ENCODE measurements at regions not wholly inside any gene's neighbourhood (a gene's known extent, or its start where the extent isn't known, plus 50 kb on each side); places are given as distances from the start of the nearest gene placed in this dataset.

DNA sequence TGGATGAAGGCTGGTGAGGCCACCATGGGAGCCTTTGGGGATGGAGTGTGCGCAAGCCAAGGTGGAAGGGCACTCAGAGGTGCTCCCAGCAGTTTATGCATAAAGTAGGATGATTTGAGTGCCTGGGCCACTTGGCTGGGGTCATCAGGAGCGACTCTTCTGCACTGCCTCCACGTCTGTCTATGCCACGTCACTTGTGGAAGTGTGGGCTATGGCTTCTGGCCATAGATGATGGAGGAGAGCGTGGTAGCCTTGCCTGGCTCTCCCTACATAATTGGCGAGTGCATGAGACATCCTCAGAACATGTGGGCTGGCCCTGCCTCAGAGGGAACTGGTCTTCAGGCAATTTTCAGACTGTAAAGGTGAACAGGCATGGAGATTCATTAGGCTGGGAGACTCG is 182.9 kb downstream of the TEX29 start:
- Mint-ChIP-seq H3K27ac (no peak overlapping the region), H3K4me1 (no peaks in the 10 kb centered on the region), H3K4me3 (no peak overlapping the region), H3K9me3 (peaks cover 32% of the 10 kb centered on the region), H3K27me3 (ENCODE audit: low read depth) (peaks cover 18% of the 10 kb centered on the region), H3K36me3 (peaks cover 27% of the 10 kb centered on the region)
- TF ChIP-seq, protein P1, sequence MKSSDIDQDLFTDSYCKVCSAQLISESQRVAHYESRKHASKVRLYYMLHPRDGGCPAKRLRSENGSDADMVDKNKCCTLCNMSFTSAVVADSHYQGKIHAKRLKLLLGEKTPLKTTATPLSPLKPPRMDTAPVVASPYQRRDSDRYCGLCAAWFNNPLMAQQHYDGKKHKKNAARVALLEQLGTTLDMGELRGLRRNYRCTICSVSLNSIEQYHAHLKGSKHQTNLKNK (CRISPR knock-in tag; IDR thresholded peaks at IDR 0.05), result no peak
- no peak for TF ChIP-seq TEAD1 (CRISPR knock-in tag; IDR thresholded peaks at IDR 0.05)
- TF ChIP-seq, protein P2, sequence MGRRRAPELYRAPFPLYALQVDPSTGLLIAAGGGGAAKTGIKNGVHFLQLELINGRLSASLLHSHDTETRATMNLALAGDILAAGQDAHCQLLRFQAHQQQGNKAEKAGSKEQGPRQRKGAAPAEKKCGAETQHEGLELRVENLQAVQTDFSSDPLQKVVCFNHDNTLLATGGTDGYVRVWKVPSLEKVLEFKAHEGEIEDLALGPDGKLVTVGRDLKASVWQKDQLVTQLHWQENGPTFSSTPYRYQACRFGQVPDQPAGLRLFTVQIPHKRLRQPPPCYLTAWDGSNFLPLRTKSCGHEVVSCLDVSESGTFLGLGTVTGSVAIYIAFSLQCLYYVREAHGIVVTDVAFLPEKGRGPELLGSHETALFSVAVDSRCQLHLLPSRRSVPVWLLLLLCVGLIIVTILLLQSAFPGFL (CRISPR knock-in tag; IDR thresholded peaks at IDR 0.05; ENCODE audit: borderline replicate concordance), result no peak
- TF ChIP-seq FOXK1 (CRISPR knock-in tag; IDR thresholded peaks at IDR 0.05), result no peak
- TF ChIP-seq, protein P3, sequence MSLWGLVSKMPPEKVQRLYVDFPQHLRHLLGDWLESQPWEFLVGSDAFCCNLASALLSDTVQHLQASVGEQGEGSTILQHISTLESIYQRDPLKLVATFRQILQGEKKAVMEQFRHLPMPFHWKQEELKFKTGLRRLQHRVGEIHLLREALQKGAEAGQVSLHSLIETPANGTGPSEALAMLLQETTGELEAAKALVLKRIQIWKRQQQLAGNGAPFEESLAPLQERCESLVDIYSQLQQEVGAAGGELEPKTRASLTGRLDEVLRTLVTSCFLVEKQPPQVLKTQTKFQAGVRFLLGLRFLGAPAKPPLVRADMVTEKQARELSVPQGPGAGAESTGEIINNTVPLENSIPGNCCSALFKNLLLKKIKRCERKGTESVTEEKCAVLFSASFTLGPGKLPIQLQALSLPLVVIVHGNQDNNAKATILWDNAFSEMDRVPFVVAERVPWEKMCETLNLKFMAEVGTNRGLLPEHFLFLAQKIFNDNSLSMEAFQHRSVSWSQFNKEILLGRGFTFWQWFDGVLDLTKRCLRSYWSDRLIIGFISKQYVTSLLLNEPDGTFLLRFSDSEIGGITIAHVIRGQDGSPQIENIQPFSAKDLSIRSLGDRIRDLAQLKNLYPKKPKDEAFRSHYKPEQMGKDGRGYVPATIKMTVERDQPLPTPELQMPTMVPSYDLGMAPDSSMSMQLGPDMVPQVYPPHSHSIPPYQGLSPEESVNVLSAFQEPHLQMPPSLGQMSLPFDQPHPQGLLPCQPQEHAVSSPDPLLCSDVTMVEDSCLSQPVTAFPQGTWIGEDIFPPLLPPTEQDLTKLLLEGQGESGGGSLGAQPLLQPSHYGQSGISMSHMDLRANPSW (CRISPR knock-in tag; conservative IDR thresholded peaks at IDR 0.05; ENCODE audit: low read depth), result no peak
- TF ChIP-seq RELA (CRISPR knock-in tag; IDR thresholded peaks at IDR 0.05; ENCODE audit: borderline replicate concordance), result no peak
- TF ChIP-seq, protein P4, sequence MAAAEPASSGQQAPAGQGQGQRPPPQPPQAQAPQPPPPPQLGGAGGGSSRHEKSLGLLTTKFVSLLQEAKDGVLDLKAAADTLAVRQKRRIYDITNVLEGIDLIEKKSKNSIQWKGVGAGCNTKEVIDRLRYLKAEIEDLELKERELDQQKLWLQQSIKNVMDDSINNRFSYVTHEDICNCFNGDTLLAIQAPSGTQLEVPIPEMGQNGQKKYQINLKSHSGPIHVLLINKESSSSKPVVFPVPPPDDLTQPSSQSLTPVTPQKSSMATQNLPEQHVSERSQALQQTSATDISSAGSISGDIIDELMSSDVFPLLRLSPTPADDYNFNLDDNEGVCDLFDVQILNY (CRISPR knock-in tag; IDR thresholded peaks at IDR 0.05), result no peak
- TF ChIP-seq, protein P5, sequence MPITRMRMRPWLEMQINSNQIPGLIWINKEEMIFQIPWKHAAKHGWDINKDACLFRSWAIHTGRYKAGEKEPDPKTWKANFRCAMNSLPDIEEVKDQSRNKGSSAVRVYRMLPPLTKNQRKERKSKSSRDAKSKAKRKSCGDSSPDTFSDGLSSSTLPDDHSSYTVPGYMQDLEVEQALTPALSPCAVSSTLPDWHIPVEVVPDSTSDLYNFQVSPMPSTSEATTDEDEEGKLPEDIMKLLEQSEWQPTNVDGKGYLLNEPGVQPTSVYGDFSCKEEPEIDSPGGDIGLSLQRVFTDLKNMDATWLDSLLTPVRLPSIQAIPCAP (CRISPR knock-in tag; IDR thresholded peaks at IDR 0.05), result no peak
- TF ChIP-seq, protein P6, sequence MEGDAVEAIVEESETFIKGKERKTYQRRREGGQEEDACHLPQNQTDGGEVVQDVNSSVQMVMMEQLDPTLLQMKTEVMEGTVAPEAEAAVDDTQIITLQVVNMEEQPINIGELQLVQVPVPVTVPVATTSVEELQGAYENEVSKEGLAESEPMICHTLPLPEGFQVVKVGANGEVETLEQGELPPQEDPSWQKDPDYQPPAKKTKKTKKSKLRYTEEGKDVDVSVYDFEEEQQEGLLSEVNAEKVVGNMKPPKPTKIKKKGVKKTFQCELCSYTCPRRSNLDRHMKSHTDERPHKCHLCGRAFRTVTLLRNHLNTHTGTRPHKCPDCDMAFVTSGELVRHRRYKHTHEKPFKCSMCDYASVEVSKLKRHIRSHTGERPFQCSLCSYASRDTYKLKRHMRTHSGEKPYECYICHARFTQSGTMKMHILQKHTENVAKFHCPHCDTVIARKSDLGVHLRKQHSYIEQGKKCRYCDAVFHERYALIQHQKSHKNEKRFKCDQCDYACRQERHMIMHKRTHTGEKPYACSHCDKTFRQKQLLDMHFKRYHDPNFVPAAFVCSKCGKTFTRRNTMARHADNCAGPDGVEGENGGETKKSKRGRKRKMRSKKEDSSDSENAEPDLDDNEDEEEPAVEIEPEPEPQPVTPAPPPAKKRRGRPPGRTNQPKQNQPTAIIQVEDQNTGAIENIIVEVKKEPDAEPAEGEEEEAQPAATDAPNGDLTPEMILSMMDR (IDR thresholded peaks at IDR 0.05), result no peak
- no peak for TF ChIP-seq MYBL2 (CRISPR knock-in tag; IDR thresholded peaks at IDR 0.05)
- TF ChIP-seq SOX15 (CRISPR knock-in tag; IDR thresholded peaks at IDR 0.05), result no peak
- TF ChIP-seq, protein P7, sequence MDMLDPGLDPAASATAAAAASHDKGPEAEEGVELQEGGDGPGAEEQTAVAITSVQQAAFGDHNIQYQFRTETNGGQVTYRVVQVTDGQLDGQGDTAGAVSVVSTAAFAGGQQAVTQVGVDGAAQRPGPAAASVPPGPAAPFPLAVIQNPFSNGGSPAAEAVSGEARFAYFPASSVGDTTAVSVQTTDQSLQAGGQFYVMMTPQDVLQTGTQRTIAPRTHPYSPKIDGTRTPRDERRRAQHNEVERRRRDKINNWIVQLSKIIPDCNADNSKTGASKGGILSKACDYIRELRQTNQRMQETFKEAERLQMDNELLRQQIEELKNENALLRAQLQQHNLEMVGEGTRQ (CRISPR knock-in tag; IDR thresholded peaks at IDR 0.05), result no peak
- no peak for TF ChIP-seq ESRRA (CRISPR knock-in tag; IDR thresholded peaks at IDR 0.05; ENCODE audit: borderline replicate concordance)
- no peak for TF ChIP-seq SMAD3 (CRISPR knock-in tag; IDR thresholded peaks at IDR 0.05; ENCODE audit: borderline replicate concordance)
- no peak for TF ChIP-seq TEAD4 (CRISPR knock-in tag; IDR thresholded peaks at IDR 0.05)
- ChIA-PET CTCF (no interaction called here), POLR2A (no interaction called here)
- ATAC-seq, result no peak
- no peak for DNase-seq (ENCODE audit: low spot score)

DNA sequence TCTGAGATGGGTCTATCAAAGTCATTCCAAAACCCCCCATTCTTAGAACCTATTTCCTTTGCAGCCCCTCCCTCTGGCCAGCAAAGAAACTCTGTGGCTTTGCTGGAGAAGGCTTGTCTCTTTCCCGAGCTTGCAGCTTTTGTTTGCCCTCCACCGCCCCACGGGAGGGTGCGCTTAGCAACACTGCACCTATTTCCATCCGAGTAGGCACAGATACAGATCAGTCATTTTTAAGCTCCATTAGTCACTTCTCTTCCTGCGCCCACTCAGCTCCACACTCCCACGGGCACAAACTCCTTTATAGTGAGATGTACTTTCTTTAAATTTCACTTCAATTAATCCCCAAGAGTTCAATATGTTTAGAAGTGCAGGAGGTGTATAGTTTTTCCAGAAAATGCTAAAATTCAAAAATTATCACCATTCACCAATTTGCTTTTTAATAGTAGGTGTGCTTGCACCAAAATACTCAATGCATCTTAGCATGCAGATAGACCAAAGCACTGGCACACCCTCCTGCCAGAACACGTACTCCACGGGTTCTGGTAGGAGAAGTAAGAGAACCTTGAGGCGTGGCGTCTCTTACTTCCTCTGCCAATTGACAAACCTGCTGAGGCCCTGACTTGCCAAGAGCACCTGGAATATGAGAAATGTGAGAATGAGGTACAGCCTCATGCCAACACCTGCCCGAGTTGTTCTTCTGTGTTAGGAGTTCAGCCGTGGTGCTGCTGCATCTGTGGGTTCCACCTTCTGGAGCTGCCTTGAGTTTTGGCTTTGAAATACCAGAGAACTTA is 183.7 kb downstream of the TEX29 start:
- CTCF ChIA-PET, result interaction anchor here (0.9 to 1.5 kb wide), 6 partner anchors 13 to 715 kb away, joined by 4 to 11 read pairs (median 6); no protein-coding TSS in a partner anchor
- POLR2A ChIA-PET, result no interaction called here

More for the DNA sequence above, 183.7 kb downstream of the TEX29 start:
- no peak for TF ChIP-seq GRHL2 (CRISPR knock-in tag; IDR thresholded peaks at IDR 0.05; ENCODE audit: insufficient replicate concordance, severe bottlenecking)
- TF ChIP-seq, protein P8, sequence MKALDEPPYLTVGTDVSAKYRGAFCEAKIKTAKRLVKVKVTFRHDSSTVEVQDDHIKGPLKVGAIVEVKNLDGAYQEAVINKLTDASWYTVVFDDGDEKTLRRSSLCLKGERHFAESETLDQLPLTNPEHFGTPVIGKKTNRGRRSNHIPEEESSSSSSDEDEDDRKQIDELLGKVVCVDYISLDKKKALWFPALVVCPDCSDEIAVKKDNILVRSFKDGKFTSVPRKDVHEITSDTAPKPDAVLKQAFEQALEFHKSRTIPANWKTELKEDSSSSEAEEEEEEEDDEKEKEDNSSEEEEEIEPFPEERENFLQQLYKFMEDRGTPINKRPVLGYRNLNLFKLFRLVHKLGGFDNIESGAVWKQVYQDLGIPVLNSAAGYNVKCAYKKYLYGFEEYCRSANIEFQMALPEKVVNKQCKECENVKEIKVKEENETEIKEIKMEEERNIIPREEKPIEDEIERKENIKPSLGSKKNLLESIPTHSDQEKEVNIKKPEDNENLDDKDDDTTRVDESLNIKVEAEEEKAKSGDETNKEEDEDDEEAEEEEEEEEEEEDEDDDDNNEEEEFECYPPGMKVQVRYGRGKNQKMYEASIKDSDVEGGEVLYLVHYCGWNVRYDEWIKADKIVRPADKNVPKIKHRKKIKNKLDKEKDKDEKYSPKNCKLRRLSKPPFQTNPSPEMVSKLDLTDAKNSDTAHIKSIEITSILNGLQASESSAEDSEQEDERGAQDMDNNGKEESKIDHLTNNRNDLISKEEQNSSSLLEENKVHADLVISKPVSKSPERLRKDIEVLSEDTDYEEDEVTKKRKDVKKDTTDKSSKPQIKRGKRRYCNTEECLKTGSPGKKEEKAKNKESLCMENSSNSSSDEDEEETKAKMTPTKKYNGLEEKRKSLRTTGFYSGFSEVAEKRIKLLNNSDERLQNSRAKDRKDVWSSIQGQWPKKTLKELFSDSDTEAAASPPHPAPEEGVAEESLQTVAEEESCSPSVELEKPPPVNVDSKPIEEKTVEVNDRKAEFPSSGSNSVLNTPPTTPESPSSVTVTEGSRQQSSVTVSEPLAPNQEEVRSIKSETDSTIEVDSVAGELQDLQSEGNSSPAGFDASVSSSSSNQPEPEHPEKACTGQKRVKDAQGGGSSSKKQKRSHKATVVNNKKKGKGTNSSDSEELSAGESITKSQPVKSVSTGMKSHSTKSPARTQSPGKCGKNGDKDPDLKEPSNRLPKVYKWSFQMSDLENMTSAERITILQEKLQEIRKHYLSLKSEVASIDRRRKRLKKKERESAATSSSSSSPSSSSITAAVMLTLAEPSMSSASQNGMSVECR (CRISPR knock-in tag; IDR thresholded peaks at IDR 0.05; ENCODE audit: borderline replicate concordance), result no peak
- no peak for TF ChIP-seq JUN (CRISPR knock-in tag; IDR thresholded peaks at IDR 0.05)
- no peak for DNase-seq (ENCODE audit: low spot score)
- no peak for ATAC-seq
- Mint-ChIP-seq H3K36me3 (peaks cover 27% of the 10 kb centered on the region), H3K27me3 (ENCODE audit: low read depth) (peaks cover 18% of the 10 kb centered on the region), H3K4me3 (no peak overlapping the region), H3K9me3 (peaks cover 32% of the 10 kb centered on the region), H3K27ac (no peak overlapping the region), H3K4me1 (no peaks in the 10 kb centered on the region)

Data from WTC11 (cell line).